Ammon's horn (tissue), 1 donor: ENCODE measurements at regions not wholly inside any gene's neighbourhood (a gene's known extent, or its start where the extent isn't known, plus 50 kb on each side); places are given as distances from the start of the nearest gene placed in this dataset.
A peak's percentile ranks its signal among the peaks of the same experiment; 100 is the strongest.
"Not testable (repeated sequence)": the region's sequence is repeated elsewhere in the genome, so short reads cannot be mapped to it uniquely, and the experiment has no call there.

Experiments used
- DNase-seq: peaks from one replicate; pipeline ENCODE4 v3.0.0-alpha.2; 2016; ENCODE audit warnings: low spot score

DNA sequence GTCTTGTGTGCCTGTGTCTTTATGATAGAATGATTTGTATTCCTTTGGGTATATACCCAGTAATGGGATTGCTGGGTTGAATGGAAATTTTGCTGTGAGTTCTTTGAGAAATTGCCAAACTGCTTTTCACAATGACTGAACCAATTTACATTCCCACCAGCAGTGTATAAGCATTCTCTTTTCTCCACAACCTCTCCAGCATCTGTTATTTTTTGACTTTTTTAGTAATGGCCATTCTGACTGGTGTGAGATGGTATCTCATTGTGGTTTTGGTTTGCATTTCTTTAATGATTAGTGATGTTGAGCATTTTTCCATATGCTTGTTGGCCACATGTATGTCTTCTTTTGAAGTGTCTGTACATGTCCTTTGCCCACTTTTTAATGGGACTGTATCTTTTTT is 238.3 kb upstream of the ZEB2 start:
- DNase-seq: not testable (repeated sequence)

DNA sequence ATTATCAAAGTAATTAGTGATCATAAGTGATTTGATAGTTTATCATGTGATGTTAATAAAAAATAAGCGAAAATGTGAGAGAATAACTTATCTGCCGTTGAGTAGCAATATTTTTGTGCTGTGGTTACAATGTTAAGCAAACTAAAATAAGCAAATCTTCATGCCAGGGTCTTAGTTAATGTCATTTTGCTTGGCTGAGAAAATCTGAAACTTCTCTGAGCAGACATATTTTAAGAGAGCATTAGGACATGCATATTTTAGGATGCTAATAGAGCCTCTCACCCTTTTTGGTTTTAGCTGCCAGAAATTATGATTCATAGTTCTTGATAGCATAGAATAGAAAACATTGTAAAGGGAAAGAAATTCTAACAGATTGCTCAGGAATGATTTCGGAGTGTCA is 233.5 kb upstream of the ZEB2 start:
- no peak for DNase-seq

DNA sequence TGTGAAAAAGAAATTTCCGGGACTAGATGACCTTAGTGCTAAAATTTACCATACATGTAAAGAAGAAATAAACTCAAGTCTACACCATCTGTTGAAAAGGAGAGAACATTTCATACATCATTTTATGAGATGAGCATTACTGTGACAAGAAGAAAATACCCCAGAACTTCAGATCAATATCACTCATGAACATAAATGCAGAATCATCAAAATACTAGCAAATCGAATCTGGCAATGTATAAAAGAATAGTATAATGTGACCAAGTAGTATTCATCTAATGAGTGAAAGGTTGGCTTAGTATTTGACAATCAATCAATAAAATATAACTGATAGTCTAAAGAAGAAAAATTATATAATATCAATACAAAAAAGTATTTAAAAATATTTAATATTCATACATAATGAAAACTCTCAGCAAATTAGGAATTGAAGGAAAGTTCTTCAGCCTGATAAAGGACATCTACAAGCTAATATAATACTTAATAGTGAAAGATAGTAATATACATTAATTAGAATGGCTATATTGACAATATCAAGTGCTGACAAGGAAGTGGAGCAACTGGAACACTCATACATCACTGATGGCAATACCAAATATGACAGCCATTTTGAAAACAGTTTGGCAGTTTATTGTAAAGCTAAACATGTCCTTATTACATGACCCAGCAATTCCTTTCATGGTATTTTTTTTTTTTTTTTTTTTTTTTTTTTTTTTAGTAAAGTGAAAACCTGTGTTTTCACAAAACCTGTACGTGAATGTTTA is 231.4 kb upstream of the ZEB2 start:
- DNase-seq: no peak

DNA sequence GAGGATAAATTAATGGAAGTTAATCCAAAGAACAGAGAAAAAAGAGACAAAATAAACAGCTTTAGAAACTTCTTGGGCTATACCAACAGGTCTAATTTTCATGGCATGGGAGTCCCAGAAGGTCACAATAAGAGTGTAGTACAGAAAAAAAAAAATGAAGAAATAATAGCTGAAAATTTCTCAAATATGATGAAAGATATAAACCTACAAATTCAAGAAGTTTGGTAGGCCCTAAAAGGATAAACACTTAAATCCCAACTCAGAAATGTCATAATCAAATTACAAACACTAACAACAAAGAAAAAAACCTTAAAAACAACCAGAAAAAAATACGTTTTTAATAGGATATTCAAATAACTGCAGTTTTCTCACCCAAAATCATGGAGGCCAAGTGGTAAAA is 229.3 kb upstream of the ZEB2 start:
- no peak for DNase-seq

DNA sequence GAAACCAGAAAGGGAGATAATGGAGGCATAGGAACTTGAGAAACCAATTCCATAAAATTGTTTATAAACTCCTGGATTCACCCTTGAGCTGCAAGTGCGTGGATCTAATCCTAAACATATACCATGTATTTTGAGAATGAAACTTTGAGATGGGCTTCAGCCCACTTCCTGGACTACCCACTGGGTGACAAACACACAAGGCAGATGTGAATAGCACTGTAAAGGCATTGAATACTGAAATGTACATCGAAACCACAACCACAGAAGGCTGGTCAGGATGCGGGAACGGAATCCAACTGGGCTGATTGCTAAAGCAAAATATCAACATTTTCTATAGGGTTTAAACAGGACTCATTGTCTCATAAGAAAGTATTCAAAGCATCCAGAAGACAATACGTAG is 228.5 kb upstream of the ZEB2 start:
- DNase-seq: no peak

DNA sequence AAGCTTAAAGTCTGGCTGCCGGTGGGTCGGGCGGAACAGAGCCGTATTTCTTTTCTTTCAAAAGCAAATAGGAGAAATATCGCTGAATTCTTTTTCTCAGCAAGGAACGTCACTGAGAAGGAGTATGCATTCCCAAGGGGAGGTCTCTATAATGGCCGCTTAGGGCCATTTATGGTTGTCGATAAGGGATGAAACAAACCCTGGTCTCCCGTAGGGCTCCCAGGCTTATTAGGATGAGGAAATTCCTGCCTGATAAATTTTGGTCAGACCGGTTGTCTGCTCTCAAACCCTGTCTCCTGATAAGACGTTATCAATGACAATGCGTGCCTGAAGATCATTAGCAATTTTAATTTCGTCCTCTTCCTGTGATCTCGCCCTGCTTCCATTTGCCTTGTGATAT is 227.7 kb upstream of the ZEB2 start:
- DNase-seq: no peak

DNA sequence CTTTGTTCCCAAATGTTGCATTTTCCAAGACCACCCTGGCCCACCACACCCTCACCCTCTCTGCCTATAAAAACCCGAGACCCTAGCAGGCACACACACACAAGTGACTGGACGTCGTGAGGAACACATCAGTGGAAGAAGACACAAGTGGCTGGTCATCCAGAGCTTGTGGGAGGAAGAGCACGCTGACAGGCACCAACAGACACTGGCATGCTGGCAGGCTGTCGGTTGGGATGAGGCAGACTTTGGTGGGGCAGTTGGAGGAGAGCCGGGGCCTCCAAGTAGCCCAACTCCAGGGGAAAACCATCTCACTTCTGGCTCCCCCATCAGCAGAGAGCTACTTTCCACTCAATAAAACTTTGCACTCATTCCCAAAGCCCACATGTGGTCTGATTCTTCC is 225.5 kb upstream of the ZEB2 start:
- no peak for DNase-seq

DNA sequence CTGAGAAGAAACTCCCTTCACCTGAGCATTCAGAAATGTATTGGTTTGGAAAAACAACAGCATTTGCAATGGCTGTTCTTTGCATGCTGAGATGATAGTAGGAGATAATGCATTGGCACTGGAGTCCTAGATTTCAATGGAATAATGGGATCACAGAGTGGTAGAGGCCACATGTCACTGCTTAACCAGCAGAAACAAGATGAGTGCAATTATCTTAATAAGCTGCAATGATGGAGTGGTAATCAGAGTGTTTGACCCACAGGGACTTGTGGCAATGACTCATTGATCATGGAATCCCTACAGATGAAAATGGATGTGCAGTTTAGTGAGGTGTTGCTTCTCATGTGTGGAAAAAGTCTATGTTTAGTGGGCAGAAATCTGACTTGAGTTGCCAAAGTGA is 218.8 kb upstream of the ZEB2 start:
- DNase-seq: no peak

DNA sequence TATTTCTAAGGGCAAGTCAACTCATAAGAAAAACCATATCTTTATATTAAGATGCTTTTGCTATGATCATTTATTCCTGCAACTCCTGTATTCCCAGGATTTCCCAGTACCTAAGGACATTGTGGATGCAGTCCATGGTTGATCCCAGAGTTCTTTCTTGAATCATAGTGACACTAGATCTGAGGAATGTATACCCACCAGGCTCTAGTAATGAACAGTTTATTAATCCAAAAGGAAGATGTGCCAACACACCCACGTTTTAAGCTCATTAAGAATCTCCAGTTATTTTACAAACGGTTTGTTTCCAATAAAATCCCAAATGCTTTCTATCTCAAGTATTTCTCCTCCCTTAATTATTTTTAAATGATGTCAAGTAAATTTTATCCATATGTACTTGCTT is 210.8 kb upstream of the ZEB2 start:
- no peak for DNase-seq

DNA sequence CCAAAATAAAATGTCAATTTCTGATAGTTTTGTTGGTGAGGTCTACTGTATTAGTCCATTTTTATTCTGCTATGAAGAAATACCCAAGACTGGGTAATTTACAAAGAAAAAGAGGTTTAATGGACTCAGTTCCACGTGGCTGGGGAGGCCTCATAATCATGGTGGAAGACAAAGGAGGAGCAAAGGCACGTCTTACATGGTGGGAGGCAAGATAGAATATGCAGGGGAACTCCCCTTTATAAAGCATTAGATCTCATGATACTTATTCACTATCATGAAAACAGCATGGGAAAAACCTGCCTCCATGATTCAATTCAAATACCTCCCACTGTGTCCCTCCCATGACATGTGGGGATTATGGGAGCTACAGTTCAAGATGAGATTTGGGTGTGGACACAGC is 204.5 kb upstream of the ZEB2 start:
- not testable (repeated sequence) for DNase-seq

DNA sequence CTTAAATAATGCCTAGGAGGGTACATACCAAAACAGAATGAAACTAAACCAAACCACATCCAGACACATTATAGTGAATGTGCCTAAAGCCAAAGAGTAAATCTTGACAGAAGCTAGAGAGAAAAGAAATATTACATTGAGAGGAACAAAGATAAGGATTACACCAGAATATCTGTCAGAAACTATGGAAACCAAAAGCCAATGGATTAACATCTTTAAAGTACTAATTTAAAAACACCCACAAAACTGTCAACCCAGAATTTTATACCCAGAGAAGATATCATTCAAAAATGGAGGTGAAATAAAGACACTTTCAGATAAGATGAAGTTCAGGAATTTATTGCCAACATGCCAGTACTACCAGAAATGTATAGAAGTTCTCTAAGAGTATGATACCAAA is 198.5 kb upstream of the ZEB2 start:
- DNase-seq: no peak

DNA sequence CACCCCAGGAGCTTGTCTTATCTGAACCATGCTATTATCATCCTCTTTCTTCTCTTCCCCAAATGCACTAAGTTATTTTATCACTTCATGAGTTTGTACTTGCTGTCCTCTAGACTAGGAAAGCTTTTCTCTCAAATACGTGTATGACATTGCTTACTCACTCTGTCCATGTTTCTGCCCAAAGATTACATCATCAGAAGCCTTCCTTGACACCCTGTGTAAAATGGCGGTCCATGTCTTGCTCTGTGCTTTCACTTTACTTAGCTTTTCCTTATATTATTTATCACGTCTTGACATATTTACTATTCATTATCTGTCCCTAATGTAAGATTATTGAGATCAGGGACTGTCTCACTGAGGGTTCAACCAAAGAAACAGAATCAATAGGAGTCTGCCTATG is 196.1 kb upstream of the ZEB2 start:
- no peak for DNase-seq

DNA sequence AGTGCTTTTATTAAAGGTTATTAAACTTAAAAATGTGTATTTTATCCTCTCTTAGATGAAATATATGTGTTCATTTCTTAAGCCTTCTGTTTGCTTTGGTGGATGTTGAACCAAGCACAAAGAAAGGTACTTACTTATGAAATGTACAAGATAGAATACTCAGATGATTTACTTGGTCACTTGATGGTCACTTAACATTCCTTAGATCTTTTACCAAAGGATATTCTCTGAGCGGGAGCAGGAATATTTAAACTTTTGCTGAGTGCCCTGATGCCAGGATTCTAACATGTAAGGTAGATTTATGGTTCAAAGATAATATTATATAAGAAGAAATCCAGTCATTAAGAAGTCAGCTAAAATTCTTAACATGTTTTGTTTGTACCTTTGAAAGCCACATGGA is 193.5 kb upstream of the ZEB2 start:
- DNase-seq: no peak

DNA sequence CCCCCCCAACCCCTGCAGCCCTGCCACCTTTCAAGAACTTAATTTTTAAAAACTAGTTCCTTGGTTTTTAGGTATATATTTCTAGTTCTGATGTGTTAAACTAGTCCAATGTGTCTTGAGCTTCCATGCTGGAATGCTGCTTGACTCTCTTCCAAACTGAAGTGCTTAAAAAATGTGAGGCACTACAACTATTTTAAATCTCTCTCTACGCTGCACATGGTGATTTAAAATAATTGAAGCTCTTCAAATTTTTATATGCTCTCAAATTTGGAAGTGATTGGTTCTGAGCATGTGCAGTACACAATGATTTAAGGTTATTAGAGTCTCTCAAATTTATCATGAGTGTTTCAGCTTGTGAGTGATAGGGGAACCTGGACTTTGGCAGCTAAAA is 192.6 kb upstream of the ZEB2 start:
- DNase-seq: no peak

DNA sequence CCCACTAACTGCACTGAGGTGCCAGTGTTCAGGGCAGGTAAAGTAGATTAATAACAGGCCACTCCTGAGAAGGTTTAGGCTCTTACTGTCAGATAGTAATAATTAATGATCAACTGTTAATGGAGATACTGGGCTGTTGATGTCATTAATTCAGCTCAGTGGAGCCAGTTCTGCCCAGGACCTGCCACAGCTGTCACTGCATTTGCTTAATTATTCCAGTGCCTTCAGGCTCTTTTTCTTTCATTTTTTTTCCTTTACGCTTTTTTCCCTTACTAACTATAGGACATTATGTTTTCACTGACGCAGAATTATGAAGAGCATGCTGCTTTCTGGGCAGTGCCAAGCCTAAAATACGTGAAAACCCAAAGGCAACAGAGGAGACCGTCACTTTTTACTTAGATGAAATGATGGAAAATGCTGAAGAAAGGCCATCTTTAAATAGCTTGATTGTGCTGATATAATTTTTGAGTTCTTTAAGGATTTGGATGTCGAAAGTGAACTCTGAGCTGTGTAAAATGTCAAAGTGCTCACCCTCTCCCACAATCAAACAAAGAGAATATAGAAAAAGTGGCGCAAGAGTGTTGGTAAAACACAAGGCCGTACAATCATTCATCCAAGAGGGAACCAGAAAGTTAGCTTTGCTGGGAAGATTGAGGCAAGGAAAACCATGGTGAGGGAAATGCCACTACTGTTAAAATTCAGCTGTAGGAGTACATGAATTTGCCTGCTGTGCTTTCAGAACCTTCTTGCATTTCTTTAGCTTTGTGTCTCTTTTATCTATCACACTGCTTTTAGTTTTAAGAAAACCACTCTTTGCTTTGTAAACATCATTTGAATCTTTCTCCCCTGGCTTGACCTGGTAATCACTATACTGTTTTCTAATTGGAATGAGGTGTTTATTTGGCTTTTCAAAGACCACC is 192.0 kb upstream of the ZEB2 start:
- DNase-seq: no peak

DNA sequence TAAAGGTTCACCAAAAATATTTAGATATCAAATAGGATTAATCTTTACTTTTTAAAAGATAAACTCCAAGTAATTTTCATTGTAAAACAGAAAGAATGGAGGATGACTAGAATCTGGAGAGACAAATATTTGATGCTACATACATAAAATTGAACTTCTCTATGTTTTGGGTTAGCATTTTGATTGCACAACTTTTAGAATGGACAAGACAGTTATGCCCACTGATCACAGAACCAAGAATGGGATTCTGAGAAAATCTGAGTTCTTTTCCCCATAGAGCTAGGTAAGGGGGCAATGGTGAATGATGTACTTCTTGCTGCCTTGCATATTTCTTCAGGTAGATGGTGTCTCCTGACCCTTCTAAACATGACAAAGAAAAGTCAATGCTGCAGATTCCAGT is 191.2 kb upstream of the ZEB2 start:
- no peak for DNase-seq

DNA sequence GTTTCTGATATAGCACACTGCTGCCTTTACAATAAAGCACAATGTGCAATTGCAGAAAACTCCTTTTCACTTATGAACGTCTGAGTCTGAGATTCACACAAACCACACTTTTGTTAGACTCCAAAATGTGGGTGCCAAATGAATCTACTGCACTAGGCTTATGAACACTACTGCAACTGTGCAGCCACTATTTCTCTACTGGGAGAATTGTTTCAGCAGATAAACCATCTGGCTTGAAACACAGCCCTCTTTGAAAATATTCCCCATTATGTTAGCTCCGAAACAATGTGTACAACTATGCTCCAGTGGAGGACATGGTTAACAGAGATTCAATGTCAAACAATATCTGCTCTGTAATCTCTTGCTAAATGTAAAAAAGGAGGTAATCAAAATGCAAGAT is 188.7 kb upstream of the ZEB2 start:
- DNase-seq: peak; percentile 93

DNA sequence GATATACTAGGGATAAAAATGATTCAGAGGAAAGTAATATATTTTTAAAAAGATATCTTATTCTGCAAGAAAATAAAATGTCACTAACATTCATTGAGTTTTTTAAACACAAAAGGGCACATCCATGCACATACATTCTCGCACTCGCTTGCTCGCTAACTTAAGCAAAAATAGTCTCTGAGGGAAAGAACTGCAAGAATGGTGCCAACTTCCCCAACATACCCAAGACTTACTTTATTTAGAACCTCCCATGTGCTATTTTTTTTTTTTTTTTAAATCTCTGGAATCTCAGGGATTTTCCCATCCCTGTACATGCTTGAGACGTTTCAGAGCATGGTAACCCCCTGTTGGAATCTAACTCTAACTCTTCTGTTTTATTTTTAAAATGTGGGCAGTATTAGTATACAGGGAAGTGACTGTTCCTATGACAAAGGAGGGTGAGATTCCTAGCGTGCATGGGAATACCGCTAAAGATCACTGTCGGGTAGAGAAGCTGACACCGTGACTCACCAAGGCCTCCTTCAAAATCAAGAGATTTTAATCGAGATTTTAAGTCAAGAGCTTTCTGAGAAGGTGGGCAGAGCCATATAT is 187.9 kb upstream of the ZEB2 start:
- DNase-seq: peak; percentile 20

DNA sequence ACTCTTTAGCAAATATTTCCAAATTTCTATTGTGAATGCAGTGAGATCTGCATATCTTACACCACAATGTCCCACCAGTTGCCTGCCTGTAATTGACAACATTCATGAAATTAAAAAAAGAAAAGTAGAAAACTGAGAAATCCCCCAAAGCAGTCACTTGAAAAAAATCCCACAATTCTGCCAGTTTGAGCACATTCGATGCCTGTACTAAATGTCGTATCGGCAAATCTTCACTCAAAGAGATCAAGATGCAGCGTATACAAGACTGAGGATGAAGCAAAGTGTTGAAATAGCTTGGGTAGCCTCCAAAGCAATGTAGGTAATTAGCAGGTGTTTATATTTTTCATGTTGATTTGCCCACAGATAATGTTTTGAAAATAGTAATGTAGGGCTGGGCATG is 186.7 kb upstream of the ZEB2 start:
- no peak for DNase-seq

DNA sequence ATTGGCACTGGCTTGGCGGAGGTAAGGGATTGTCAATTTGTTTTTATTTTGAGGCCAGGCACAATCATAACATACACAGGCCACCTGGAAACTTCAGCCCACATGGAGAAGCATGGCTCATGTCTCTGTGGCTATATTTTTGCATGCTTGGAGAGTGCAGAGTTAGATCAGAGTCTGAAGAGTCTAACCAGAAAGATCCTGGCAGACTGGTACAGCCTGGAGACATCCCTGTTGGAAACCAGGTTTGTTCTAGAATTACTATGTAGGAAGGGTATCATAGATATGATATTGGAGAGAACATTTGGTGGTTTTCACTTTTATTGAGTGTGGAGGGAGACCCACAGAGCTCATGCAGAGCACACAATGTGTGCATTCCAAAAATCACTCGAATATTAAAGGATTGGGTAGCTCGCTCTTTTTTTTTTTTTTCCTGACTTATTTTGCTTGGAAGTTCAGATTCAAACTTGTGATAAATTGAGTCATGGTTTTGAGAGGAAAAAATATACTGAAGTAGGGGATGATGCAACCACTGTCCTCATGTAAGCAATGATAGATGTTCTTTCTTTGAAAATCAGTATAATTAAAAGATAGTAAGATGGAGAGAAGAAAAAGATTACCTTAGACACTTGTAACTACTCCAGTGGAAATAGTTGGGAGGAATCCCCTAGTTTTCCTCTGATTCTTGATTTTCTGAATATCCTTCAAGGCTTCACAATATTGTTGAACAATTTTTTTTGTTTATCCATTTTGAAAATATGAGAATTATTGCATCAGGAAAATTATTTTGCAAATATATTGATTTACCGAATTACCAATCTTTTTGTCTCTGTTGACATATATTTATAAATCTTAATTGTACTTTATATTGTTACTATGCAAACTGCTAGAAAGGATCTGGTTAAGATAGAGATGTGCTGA is 185.7 kb upstream of the ZEB2 start:
- DNase-seq: no peak

DNA sequence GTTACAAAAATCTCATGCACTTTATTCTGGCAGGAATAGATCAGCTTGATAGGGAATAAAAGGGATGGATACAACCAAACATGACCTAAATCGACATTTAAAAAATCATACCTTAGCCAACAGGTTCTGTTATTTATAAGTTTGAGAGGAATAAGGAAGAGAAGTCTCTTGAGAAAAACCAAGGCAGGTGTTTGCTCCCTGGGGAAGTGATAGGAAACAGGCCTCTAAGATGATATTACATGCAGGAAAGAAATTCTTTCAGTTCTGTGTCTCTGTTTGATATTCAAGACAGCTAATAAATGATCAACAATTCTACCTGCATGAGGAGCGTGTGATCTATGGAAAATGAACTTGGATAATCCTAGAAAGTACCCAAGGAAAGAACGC is 184.8 kb upstream of the ZEB2 start:
- no peak for DNase-seq
